NOMO-1 treated with DMSO at 0.1 percent for 48 hours (cell line): ENCODE measurements at regions not wholly inside any gene's neighbourhood (a gene's known extent, or its start where the extent isn't known, plus 50 kb on each side); places are given as distances from the start of the nearest gene placed in this dataset.

Experiments used
- DNase-seq: peaks from one replicate; lab custom pipeline; 2025; ENCODE audit not compliant: unreplicated experiment; lab: John Stamatoyannopoulos, UW

DNA sequence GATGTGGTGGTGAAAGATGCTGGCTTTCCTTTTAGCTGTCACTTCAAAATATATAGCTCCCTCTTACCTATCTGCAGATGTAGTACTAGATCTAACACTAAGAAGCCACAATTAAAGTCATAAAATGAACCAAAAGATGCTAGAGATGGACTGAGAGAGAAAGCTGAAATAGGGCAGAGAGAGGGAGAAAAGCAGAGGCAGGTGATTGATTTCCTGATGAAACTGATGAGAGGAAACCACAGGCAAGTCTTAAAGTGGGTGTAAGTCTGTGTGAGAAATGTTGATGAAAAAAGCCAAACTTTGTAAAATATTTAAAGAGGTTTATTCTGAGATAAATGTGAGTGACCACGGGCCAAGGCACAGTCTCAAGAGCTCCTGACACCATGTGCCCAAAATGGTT lies 194.3 kb upstream of the MBL2 start:
- DNase-seq, result no peak

DNA sequence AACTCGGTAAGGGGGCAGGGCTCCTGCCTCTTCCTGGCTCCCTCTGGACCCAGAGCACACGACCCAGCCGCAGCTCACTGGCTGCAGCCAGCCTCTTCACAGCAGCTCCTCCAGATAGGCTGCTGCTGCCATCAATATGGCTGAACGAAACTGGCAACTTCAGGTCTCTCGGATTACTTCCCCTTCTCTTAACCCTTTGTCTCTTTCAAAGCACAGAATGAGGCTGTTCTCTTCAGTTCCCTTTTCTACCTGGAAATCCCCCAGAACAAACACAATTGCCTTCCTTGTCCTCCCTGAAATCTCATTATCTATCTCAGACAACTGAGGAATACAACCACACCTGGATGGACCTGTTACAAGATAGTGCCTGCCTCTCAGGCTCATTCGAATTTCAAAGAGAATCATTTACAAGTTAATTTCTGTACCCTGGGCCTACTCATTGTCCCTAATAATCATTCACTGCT lies 193.4 kb upstream of the MBL2 start:
- peak; percentile 84 for DNase-seq

DNA sequence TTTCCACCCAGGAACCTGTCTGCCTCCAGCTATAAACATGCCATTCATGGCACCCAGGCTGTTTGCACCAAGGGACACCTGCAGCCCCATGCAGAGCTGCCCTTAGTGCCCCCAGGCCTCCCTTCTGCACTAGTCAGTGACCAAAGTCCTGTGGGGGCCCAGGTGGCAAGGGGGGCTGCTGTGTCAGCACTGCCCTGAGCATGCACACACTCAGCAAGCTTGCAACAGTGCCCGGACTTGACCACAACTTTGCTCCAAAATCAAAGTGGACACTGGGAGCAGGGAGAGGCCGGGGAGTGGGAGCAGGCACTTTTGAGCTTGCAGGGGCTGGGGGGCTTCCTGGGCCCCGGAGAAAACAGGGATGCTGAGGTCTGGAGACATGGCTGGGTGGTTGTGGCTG lies 192.9 kb upstream of the MBL2 start:
- DNase-seq, result no peak

DNA sequence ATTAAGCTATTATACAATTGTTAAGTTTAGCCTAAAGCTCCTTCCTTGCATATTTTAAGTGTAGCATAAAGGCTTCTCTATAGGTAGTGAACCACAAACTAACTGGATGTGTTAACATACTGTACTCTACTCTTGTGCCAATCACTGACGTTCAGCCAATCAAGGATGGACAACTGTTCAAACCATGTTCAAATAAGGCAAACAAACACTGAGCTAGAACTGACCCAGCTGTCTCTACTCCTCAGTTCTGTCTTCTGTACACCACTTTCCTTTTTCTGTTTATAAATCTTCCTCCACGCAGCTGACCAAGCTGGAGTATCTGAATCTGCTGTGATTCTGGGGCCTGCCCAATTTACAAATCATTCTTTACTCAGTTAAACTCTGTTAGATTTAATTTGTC lies 188.7 kb upstream of the MBL2 start:
- no peak for DNase-seq

DNA sequence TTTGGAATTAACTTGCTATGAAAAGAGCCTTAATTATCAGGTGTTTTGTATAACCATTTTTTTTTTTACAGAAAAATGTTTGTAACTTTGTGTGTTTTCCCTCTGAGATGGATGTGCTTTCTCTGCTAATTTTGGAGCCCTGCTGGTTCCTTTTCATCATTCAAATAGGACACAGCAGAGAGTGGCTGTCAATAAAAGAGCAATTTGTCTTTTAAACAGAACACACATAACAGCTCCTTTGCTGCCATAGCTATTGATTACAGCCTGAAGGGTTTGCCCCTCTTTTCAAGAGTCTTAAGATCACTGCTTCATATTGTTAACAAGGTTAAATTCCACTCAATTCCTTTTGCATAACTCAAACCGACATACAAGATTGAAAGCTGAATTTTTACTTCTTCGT lies 187.2 kb upstream of the MBL2 start:
- DNase-seq, result no peak

DNA sequence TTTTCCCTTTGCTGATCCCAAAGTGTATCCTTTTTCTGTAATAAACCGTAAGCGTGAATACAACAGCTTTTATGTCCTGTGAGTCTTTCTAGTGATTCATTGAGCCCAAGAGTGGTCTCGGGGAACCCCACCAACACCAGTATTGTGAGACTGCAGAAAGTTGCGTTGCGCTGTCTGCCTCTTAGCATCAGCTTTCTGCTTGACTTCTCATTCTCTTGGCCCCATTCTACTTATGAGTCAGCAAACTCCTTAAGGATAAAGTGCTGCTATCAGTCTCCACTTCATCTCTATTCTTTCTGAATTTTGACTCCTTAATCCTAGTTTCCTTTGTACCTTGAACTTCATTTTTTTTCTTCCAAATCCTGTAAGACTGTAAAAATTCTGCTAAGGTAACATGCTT lies 184.3 kb upstream of the MBL2 start:
- DNase-seq, result no peak

DNA sequence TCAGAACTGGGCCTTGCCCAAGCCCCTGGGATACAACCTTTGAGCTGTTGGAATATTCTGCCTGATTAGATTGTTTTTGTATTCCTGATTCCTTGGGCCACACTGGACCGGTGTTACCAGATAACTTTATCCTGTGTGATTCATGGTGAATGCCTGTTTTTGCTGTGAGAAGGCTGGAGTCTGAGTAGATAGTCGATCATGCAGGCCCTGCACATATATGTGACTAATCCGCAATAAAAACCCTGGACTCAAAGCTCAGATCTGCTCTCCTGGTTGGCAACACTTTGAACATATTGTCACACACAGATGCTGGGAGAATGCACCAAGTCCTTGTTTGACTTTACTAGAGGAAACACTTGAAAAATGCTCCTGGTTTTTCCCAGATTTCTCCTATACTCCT lies 183.9 kb upstream of the MBL2 start:
- no peak for DNase-seq

DNA sequence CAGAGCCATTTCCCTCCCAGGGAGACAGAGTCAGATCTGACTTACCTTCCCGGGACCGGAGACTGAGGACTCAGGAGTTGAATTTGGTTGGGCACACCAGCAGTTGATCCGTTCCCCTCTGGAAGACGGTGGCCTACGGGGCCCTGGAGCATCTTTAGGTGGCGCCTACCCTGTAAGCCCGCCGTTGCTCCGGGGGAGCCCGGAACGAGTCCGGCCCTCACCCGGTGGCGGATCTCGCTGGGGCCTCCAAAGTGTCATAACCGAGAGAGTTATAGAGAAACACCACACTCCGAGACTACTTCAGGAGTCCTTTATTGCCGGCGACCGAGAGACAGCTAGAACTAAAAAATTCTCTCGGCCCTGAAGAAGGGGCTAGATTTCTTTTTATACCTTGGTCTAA lies 182.8 kb upstream of the MBL2 start:
- no peak for DNase-seq

DNA sequence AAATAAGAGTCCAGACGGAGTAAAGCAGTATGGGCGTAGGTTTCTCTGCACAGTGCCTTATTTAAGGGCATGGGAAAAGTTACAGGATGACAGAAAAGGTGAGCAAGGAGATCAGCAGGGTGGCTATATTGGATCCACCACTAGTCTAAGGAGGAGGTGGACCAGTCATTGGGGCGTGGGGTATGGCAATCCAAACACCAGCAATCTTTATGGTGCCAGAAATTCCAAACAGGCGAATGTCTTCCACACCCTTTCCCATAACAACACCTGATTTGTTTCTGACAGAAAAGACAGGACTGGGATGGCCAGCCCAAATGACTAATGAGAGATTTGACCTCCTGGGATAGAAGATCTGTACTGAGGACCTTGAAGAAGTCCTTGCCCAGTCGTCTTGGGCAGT lies 181.8 kb upstream of the MBL2 start:
- DNase-seq, result no peak

DNA sequence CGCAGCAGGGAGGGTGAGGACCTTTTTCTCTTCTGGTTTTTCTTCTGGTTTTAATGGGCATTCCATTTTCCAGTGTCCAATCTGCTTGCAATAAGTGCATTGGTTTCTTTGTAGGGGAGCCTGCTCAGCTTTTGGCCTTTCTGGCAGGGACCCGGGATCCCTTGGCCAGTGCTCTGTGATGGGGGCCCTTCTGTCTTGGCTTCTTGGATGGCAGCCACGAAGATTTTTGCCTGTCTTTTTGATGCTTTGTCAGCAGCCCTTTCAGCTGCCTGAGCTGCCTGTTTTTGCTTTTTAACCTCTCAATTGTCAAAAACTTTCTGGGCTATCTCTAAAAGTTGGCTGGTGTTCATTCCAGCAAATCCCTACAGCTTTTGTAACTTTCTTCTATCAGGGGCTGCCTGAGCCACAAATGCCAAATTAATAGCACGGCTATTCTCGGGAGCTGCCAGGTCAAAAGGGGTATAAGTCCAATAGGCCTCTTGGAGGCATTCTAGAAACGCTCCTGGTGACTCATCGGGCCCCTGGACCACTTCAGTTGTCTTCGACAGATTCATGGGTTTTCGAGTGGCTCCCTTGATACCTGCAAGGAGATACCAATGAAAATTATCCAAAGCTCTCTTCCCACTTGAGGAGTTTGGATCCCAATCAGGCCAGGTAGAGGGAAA lies 179.9 kb upstream of the MBL2 start:
- DNase-seq, result no peak

DNA sequence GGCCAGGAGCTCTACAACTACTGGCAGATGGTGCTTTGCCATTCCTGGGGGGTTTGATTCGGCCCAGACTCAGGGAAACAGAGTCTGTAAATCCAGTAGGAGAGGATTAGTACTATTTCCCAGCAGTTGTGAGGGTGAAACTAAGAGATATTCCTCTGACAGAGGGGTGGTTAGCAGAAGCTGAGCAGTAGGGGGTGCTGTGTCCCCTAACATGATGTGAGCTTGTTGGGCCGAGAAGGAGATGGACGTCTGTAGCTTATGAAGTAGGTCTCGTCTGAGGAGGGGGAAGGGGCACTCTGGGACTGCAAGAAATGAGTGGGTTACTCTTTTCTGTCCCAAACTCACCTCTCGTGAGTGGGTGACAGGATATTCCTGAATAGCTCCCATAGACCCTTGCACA lies 179.2 kb upstream of the MBL2 start:
- DNase-seq, result peak; percentile 63

DNA sequence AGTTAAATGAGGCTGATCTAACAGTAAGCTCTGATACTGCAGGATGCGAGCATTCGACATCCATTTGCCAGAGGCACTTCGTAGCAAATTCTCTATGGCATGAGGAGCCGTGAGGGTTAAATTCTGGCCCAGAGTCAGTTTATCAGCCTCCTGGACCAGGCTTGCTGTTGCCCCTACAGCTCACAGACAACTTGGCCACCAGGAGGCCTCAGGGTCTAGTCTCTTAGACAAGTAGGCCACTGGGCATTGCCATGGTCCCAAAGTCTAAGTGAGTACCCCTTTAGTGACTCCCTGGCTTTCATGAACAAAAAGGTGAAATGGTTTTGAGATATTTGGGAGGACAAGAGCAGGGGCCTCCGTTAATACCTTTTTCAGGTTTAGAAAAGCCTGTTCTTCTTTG lies 178.0 kb upstream of the MBL2 start:
- no peak for DNase-seq

DNA sequence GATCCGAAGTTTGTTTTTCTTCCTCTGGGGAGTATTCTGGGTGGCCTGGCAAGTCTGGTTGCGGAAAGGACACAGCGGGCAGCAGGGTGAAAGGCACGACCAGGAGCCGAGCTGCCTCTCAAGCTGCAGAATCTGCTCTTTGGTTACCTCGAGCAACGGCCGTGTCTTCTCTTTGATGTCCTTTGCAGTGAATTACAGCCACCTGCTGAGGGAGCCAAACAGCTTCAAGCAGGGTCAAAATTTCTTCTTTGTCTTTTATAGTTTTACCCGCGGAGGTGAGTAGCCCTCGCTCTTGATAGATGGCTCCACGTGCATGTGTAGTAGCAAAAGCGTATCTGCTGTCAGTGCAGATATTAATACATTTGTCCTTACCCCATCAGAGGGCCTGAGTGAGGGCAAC lies 177.3 kb upstream of the MBL2 start:
- DNase-seq, result peak; percentile 3

DNA sequence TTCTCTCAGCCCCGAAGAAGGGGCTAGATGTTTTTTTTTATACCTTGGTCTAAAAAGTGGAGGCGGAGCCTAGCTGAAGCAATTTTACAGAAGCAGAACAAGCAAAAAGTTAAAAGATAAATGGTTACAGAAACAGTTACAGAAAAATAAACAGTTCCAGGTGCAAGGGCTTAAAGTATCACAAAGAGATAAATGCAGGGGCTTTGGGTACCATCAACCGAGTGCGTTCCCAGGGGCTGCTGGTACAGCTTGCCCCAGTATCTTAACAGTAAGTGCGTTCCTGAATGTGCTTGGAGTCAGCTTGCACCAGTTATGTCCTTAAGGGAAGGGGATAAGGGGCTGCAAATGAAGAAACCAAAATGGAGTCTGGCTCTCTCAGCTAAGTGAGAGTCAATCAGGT lies 173.9 kb upstream of the MBL2 start:
- no peak for DNase-seq

DNA sequence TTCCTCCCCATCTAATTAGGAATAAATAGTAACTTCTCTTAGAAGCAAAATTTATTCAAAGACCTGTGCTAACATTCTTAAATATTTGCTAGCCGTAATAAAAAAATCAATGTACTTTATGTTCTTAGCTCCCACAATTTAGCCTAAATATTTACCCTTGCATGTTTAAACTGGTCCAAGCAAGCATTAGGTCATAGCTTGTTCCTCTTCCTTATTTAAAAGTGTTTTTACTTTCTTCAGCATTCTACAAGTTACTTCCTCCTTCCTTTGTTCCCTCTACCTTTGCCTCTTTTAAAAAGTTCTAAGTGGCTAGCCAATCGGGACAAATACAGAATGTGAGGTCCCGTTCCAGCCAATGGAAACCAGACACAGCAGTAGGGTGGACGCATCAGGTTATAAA lies 172.9 kb upstream of the MBL2 start:
- peak; percentile 52 for DNase-seq

DNA sequence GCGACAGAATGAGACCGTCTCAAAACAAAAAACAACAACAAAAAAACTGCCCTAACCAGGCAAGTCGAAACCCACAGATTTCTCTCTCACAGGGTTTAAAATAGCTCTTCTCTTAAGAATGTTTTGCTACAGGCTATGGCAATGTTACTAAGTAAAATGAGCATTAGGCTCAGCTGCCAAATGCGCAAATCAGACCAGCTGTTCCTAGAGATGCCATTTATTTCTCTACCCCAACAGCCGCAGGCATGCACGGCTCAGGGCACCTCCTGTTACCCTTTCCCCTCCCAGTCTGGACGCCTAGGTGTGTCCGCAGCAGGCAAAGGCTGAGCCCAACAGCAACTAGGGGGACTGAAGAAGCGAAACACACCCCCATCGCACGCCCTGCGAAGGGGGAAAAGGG lies 168.3 kb upstream of the MBL2 start:
- DNase-seq, result no peak

DNA sequence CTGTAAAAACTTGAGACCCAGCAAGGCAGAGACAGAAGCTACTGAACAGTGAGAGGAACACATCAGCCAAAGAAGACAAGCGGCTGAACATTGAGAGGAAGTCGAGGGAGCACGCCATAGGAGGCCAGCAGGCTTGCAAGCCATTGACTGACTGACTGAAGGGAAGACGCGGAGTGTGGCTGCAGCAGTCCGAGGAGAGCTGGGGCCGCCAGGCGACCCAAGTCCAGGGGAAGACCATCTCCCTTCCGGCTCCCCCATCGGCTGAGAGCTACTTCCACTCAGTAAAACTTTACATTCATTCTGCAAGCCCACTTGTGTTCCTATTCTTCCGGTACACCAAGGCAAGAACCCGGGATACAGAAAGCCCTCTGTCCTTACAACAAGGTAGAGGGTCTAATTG lies 167.3 kb upstream of the MBL2 start:
- DNase-seq, result no peak

DNA sequence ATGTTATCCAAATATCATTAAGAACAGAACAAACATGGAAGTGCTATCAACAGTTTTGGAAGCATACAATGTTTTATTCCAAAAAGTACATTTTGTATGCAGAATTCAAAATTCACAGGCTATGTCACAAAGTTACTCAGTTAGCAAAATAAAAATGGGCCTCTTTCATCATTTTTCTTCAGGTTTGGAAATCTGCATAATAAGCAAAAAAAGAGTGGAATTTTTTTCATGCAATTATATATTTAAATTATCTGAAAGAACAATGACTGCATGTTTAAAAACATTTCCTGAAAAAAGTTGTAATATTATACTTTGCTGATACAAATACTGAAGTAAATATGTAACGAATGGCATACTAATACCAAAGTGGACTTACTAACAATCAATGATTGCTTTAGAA lies 161.2 kb upstream of the MBL2 start:
- DNase-seq, result no peak

DNA sequence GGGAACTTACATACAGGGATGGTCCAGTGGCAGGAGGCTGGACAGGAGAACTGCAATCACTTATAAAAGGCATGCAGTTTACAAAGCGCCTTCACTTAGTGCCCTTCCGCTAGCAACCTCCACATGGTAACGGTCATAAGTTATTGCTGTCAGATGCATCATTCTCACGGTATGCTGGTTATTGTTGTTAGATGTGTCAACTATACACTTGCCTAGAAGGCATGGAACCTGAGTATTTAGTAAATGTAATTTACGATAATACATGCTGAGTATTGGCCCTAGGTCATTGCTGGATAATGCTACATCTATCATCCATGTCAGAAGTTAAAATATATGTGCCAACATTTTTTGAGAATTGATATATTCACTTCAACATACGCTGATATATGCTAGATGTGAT lies 155.1 kb upstream of the MBL2 start:
- no peak for DNase-seq

DNA sequence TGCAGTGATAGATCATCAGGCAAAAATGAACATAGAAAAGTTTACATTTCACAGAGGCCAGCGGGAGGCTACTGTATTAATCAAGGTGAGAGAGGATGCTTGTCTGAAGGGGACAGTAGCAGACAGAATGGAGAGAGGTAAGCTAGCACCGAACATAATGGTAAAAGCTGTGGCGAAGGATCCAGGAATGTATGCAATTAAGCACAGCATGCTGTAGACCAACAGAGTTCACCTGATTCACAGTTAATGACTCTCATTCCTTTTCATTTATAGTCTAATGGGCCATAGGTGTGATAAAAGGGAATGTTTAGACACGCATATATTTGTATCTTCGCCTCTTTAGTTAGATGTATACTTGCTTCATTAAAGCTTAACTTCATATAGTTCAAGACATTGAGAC lies 150.9 kb upstream of the MBL2 start:
- DNase-seq, result no peak

DNA sequence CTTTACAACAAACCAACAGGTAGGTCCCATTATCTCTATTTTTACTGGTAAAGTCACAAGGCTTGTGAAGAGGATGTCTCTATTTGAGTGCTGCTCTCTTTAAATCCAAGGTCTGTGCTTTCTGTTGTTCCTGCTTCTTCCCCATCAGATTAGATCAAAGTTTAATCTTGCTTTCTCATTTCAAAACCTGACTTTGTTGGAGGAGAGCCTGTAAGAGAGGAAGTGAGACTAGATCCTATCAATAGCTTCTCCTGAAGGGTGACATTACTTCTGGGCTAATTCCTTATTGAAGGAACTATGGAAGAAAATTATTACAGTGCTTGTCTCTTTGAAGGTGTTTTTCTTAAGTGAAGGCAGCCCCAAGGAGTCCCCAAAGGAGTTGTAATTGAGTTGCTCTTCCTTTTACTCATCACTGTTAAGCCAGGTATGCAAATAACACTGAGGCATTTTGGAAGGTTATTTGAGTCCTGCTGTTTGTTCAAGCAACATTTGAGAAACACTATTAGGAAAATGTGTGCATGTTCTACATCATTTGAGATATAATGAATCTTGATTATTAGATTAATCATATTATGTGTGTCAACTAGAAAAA lies 146.2 kb upstream of the MBL2 start:
- DNase-seq, result no peak

DNA sequence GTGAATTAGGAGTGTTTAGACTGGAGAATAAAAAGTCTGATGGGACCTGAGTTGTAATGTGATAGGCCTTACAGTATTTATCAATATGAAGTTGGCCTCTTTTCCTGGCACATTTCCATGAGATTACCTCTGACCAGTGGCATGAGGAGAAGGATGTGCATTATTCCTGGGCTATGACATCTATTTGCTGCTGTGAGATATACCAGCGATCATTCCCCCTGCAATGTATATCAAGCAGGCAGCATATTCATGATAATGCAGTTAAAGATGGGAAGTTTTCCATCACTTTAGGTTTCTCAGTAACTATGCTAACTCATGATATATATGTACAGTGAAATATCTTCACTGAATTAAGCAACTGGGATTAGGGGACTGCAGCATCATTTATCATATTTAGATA lies 142.8 kb upstream of the MBL2 start:
- no peak for DNase-seq

DNA sequence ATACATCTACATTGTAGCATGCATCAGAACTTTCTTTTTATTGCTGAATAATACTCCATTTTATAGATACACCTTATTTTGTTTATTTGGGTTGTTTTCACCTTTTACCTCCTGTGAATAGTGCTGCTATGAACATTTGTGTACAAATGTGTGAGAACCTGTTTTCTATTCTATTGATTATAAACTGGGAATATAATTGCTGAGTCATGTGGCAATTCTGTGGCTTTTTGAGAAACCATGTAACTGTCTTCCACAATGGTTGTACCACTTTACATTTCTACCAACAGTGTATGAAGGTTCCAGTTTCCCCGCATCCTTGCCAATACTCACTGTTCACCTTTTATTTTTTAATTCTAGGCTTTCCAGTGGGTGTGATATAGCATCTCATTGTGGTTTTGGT lies 138.6 kb upstream of the MBL2 start:
- DNase-seq, result no peak
